ENCODE measurements at regions not wholly inside any gene's neighbourhood (a gene's known extent, or its start where the extent isn't known, plus 50 kb on each side); places are given as distances from the start of the nearest gene placed in this dataset.

DNA sequence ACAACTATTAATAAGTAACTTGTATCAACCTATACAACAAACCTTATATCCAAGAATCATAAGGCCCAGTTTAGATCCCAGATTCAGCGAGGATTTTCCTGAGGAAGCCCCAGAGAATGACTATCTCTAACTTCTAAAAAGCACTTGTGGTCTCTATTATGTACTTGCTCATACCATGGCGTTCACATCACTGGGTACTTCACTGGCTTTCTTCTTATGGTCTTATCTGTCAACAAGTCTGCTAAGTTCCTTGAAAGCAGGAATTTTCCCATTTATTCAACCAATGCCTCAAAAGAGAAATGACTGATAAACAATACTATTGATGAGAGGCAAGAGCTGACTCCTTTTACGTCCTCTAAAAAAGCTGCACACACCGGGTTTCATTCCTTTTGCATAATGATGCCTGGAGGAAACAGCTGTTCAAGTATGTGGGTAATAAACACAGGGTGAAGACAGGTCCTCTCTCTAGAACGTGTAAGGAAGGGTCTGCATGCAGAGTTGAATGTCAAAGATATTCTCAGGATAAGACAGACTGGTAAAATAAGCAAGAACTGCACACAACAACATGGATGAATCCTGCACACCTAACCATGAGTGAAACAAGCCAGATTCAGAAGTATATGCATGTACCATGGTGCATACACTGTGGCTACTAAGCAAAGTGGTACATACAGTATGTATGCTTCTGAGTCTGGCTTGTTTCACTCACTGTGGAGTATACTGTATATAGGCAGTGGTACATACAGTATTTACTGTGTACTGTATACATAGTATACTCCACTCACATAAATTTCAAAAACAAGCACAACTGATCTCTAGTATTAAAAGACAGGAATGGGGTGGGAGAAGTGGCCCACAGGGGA lies 408.7 kb downstream of the SHQ1 start:
- Histone ChIP-seq H3K4me3 (no peak overlapping the region), H3K27ac (no peak overlapping the region), H3K4me1 (peaks cover 52% of the 10 kb centered on the region), H3K36me3 (peaks cover 9% of the 10 kb centered on the region), H3K9me3 (no peaks in the 10 kb centered on the region), H3K27me3 (ENCODE audit: low read depth) (no peaks in the 10 kb centered on the region)
- TF ChIP-seq, protein P1, sequence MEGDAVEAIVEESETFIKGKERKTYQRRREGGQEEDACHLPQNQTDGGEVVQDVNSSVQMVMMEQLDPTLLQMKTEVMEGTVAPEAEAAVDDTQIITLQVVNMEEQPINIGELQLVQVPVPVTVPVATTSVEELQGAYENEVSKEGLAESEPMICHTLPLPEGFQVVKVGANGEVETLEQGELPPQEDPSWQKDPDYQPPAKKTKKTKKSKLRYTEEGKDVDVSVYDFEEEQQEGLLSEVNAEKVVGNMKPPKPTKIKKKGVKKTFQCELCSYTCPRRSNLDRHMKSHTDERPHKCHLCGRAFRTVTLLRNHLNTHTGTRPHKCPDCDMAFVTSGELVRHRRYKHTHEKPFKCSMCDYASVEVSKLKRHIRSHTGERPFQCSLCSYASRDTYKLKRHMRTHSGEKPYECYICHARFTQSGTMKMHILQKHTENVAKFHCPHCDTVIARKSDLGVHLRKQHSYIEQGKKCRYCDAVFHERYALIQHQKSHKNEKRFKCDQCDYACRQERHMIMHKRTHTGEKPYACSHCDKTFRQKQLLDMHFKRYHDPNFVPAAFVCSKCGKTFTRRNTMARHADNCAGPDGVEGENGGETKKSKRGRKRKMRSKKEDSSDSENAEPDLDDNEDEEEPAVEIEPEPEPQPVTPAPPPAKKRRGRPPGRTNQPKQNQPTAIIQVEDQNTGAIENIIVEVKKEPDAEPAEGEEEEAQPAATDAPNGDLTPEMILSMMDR (IDR thresholded peaks at IDR 0.05): no peak
- intact Hi-C loops (cut with DNase I): no loop called here
- DNase-seq (no peak), ATAC-seq (peak in 1 of 2 donors; percentile 48)

DNA sequence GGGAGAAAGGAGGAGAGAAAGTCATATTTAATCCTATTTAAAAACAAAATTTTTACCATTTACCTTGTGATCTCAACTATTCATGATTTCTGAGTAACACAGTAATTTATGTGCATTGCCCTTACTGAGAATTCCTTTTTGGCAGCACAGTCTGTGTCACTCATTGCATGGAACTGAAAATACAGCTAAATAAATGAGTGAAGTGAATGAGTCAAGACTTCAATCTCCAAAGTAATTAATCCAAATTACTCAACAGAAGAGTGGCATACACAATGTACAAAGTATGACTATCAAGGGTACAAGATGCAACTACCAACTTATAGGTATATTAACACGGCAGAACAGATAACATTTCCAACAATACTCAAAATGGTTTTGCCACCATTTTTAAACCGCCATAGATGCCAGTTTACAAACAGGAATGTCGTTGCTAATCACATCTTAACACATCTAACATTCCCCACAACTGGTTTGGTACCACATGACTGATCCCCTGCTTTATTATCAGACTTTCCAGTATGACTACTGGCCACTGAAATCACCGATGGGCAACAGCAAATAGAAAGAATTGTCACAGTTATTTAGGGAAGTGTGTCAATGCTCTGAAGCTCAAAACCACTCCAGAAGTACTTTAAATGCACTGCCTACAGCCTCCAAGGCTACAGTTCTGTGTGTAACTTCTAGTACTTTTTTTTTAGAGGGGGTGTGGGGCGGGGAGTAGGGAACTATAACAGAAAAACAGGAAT lies 410.4 kb downstream of the SHQ1 start:
- Histone ChIP-seq H3K27ac (no peak overlapping the region), H3K9me3 (no peaks in the 10 kb centered on the region), H3K27me3 (ENCODE audit: low read depth) (no peaks in the 10 kb centered on the region), H3K36me3 (peaks cover 9% of the 10 kb centered on the region), H3K4me1 (peaks cover 41% of the 10 kb centered on the region), H3K4me3 (no peak overlapping the region)
- ATAC-seq (peak in 1 of 2 donors; percentile 61), DNase-seq (no peak)
- TF ChIP-seq, protein P1 (IDR thresholded peaks at IDR 0.05): no peak
- intact Hi-C loops (cut with DNase I): no loop called here

DNA sequence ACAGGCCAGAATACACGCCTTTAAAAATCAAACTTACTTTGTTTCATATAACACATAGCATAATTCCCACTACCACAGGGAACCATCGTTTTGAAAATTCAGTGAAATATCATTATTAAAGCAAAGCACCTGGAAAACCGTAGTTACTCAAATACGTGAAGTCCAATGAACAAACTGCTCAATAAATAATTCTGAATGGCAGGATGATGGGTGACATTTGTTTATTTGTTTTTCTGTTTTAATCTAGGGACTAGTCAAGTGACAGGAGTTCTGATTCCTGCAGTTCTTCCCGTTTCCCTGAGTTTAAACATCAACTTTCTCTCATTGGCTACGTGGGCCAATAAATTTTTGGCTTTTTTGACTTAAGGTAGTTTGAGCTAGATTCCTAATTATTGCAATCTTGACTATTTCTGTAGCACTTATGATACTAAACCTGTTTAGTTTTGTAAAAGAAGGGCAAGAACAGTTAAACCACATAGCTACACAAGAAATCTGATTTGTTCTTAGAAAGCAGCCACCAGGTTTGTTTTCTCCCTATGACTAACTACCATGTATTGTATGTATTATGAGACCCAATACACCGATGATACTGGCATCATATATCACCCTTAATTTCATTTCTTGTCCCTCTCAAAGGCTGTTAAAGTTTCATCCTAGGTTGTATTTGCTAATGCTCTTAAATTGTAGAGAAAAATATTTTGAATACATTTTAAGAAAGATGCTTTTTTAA lies 411.2 kb downstream of the SHQ1 start:
- Histone ChIP-seq H3K4me1 (peaks cover 46% of the 10 kb centered on the region), H3K4me3 (no peak overlapping the region), H3K27me3 (ENCODE audit: low read depth) (no peaks in the 10 kb centered on the region), H3K36me3 (peaks cover 9% of the 10 kb centered on the region), H3K9me3 (no peaks in the 10 kb centered on the region), H3K27ac (no peak overlapping the region)
- ATAC-seq (no peak), DNase-seq (no peak)
- TF ChIP-seq, protein P1 (IDR thresholded peaks at IDR 0.05): no peak
- intact Hi-C loops (cut with DNase I): no loop called here

DNA sequence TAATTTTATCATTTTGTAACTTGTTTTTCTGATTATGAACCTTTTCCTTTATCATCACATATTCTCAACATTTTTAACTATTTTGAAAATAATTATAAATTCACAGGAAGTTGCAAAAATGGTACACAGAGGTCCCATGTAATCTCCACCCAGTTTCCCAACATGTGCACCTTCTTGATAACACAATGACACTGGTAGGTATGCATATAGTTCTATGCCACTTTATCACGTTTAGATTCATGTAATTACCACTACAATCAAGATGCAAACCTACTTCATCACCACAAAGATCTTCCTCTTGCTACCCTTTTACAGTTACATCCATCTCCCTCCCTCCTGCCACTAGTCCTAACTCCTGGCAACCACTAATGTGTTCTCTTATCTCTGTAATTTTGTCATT lies 413.9 kb downstream of the SHQ1 start:
- no peaks in the 10 kb centered on the region for H3K27me3 ChIP-seq (ENCODE audit: low read depth)
- ATAC-seq (no peak), DNase-seq (no peak)
- no peak overlapping the region for H3K27ac ChIP-seq
- H3K36me3 ChIP-seq: peaks cover 7% of the 10 kb centered on the region
- no peaks in the 10 kb centered on the region for H3K9me3 ChIP-seq
- TF ChIP-seq, protein P1 (IDR thresholded peaks at IDR 0.05): no peak
- intact Hi-C loops (cut with DNase I): no loop called here
- no peak overlapping the region for H3K4me3 ChIP-seq
- peaks cover 32% of the 10 kb centered on the region for H3K4me1 ChIP-seq

DNA sequence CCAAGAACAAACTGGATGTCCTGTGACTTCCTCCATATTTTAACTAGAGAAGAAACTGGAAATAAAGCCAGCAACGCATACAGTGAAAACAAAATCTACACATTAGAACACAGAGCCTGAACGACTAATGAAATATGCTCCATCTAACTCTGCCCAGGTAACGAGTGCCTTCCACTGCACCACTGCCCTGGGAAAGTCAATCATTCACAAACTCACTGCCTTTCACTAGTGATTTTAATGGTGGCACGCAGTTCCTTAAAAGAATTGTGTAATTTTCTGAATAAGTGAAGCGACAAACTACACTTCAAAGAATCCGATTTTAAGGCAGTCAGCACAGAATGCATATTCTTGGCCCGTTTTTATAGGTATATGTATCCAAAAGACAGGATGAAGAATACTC lies 416.0 kb downstream of the SHQ1 start:
- H3K27me3 ChIP-seq (ENCODE audit: low read depth): no peaks in the 10 kb centered on the region
- TF ChIP-seq, protein P1 (IDR thresholded peaks at IDR 0.05): no peak
- H3K36me3 ChIP-seq: no peaks in the 10 kb centered on the region
- no peak overlapping the region for H3K4me3 ChIP-seq
- DNase-seq (no peak), ATAC-seq (no peak)
- H3K9me3 ChIP-seq: no peaks in the 10 kb centered on the region
- intact Hi-C loops (cut with DNase I): no loop called here
- peaks cover 32% of the 10 kb centered on the region for H3K4me1 ChIP-seq
- no peak overlapping the region for H3K27ac ChIP-seq
